HEK293T (cell line): ENCODE measurements at regions not wholly inside any gene's neighbourhood (a gene's known extent, or its start where the extent isn't known, plus 50 kb on each side); places are given as distances from the start of the nearest gene placed in this dataset.

ENCODE experiments used
- CTBP1 ChIP-seq: fragments of 450-650 bp; IDR thresholded peaks from 2 replicates; pipeline ENCODE4 v1.6.1; 2016; ENCODE audit warnings: borderline replicate concordance
- FOXA1 ChIP-seq: fragments of 450-650 bp; IDR thresholded peaks from 2 replicates; pipeline ENCODE4 v1.6.1; 2016; ENCODE audit warnings: mild to moderate bottlenecking
- FOXK2 ChIP-seq: fragments of 450-650 bp; IDR thresholded peaks from 2 replicates; pipeline ENCODE4 v1.6.1; 2016; ENCODE audit warnings: mild to moderate bottlenecking
- FOXM1 ChIP-seq: fragments of 450-650 bp; IDR thresholded peaks from 2 replicates; pipeline ENCODE4 v1.6.1; 2017; ENCODE audit warnings: mild to moderate bottlenecking, borderline replicate concordance
- HDGF ChIP-seq: fragments of 450-650 bp; IDR thresholded peaks from 2 replicates; pipeline ENCODE4 v1.6.1; 2017; ENCODE audit warnings: antibody characterized with exemption, borderline replicate concordance
- L3MBTL2 ChIP-seq: fragments of 450-650 bp; conservative IDR thresholded peaks from 2 replicates; pipeline ENCODE4 v1.6.1; 2016; ENCODE audit warnings: mild to moderate bottlenecking
- NFRKB ChIP-seq: fragments of 450-650 bp; IDR thresholded peaks from 2 replicates; pipeline ENCODE4 v1.6.1; 2016; ENCODE audit warnings: mild to moderate bottlenecking, moderate library complexity
- SUZ12 ChIP-seq: fragments of 450-650 bp; IDR thresholded peaks from 2 replicates; pipeline ENCODE4 v1.6.1; 2016; ENCODE audit warnings: mild to moderate bottlenecking
- TARDBP ChIP-seq: fragments of 450-650 bp; IDR thresholded peaks from 2 replicates; pipeline ENCODE4 v1.6.1; 2016

DNA sequence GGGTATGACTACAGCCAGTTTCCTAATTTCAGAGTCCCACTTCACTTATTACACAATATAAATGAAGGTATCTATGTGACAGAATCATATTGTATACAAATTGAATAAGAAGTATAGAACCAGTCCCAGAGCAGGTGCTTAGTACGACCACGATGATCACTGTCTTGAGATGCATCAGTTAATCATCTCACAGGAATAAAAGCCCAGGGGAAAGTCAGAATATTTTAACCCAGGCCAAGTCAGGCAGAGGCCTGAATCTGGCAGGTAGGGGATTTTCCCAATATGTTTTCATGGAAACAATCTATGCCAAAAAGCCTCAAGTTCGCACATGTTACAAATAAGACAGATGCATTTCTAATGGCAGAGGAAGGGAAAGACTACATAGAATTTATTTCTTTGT, 758.4 kb downstream of the BCL11B start:
- TF ChIP-seq TARDBP, result no peak
- TF ChIP-seq FOXM1, result no peak
- TF ChIP-seq FOXA1, result no peak
- TF ChIP-seq SUZ12, result no peak
- no peak for TF ChIP-seq FOXK2
- TF ChIP-seq NFRKB, result no peak
- TF ChIP-seq CTBP1, result no peak
- no peak for TF ChIP-seq L3MBTL2
- no peak for TF ChIP-seq HDGF
